ENCODE measurements at regions not wholly inside any gene's neighbourhood (a gene's known extent, or its start where the extent isn't known, plus 50 kb on each side); places are given as distances from the start of the nearest gene placed in this dataset.

DNA sequence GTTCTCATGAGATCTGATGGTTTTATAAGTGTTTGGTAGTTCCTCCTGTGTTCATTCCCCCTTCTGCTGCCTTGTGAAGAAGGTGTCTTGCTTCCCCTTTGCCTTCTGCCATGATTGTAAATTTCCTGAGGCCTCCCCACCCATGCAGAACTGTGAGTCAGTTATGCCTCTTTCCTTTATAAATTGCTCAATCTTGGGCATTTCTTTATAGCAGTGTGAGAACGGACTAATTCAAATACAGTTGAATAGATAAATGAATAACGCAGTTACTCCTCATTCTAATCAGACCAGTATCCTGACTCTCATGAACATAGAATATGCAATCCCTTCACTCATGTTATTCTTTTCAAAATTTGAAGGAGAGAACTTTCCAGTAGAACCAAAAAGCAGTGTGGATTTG, 375.0 kb upstream of the FZD8 start:
- TF ChIP-seq POLR2A (IDR thresholded peaks at IDR 0.05) (no peak), CTCF (IDR thresholded peaks at IDR 0.05) (no peak)

Data from upper lobe of left lung (tissue), 4 donors.